ENCODE measurements at regions not wholly inside any gene's neighbourhood (a gene's known extent, or its start where the extent isn't known, plus 50 kb on each side); places are given as distances from the start of the nearest gene placed in this dataset.

GRCh38 chr11:92843455-92843854 lies 126.0 kb upstream of the MTNR1B start:
- DNase-seq (no peak), ATAC-seq (no peak)
- no peak overlapping the region for H3K4me3 ChIP-seq
- intact Hi-C loops (cut with DNase I), result no loop called here
- 59 to 61% methylated on average over 4 of the region's 4 CpGs for WGBS, 2 donors
- H3K36me3 ChIP-seq (replicated peaks in 1 of 2; ENCODE audit: insufficient read depth in 1 of 2, low read depth in 2 of 2), result no peaks in the 10 kb centered on the region
- H3K27me3 ChIP-seq, result no peaks in the 10 kb centered on the region
- no peak overlapping the region for H3K27ac ChIP-seq
- no peaks in the 10 kb centered on the region for H3K4me1 ChIP-seq
- H3K9me3 ChIP-seq, result no peaks in the 10 kb centered on the region
- TF ChIP-seq, protein P1, sequence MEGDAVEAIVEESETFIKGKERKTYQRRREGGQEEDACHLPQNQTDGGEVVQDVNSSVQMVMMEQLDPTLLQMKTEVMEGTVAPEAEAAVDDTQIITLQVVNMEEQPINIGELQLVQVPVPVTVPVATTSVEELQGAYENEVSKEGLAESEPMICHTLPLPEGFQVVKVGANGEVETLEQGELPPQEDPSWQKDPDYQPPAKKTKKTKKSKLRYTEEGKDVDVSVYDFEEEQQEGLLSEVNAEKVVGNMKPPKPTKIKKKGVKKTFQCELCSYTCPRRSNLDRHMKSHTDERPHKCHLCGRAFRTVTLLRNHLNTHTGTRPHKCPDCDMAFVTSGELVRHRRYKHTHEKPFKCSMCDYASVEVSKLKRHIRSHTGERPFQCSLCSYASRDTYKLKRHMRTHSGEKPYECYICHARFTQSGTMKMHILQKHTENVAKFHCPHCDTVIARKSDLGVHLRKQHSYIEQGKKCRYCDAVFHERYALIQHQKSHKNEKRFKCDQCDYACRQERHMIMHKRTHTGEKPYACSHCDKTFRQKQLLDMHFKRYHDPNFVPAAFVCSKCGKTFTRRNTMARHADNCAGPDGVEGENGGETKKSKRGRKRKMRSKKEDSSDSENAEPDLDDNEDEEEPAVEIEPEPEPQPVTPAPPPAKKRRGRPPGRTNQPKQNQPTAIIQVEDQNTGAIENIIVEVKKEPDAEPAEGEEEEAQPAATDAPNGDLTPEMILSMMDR (IDR thresholded peaks at IDR 0.05), result no peak
- no peak for TF ChIP-seq POLR2A (IDR thresholded peaks at IDR 0.05)

- Histone ChIP-seq H3K36me3 (replicated peaks in 1 of 2; ENCODE audit: insufficient read depth in 1 of 2, low read depth in 2 of 2) (no peaks in the 10 kb centered on the region), H3K9me3 (no peaks in the 10 kb centered on the region), H3K4me3 (no peak overlapping the region), H3K27ac (no peak overlapping the region), H3K4me1 (no peaks in the 10 kb centered on the region), H3K27me3 (no peaks in the 10 kb centered on the region)
- 87 to 97% methylated on average over 5 to 13 of the region's 13 CpGs for WGBS, 2 donors
- no peak for DNase-seq
- no peak for ATAC-seq
- intact Hi-C loops (cut with DNase I), result no loop called here
- TF ChIP-seq, protein P1 (IDR thresholded peaks at IDR 0.05), result no peak
- no peak for TF ChIP-seq POLR2A (IDR thresholded peaks at IDR 0.05)
Measured at GRCh38 chr11:92844197-92844596, 125.3 kb upstream of the MTNR1B start.

GRCh38 chr11:92845390-92845789 lies 124.1 kb upstream of the MTNR1B start:
- Histone ChIP-seq H3K4me1 (no peaks in the 10 kb centered on the region), H3K27me3 (no peaks in the 10 kb centered on the region), H3K9me3 (no peaks in the 10 kb centered on the region), H3K4me3 (no peak overlapping the region), H3K27ac (no peak overlapping the region), H3K36me3 (replicated peaks in 1 of 2; ENCODE audit: insufficient read depth in 1 of 2, low read depth in 2 of 2) (no peaks in the 10 kb centered on the region)
- TF ChIP-seq, protein P1 (IDR thresholded peaks at IDR 0.05), result no peak
- TF ChIP-seq POLR2A (IDR thresholded peaks at IDR 0.05), result no peak
- intact Hi-C loops (cut with DNase I), result no loop called here
- no peak for DNase-seq
- WGBS, 2 donors, result 49 to 60% methylated on average over 4 of the region's 4 CpGs
- no peak for ATAC-seq

DNA sequence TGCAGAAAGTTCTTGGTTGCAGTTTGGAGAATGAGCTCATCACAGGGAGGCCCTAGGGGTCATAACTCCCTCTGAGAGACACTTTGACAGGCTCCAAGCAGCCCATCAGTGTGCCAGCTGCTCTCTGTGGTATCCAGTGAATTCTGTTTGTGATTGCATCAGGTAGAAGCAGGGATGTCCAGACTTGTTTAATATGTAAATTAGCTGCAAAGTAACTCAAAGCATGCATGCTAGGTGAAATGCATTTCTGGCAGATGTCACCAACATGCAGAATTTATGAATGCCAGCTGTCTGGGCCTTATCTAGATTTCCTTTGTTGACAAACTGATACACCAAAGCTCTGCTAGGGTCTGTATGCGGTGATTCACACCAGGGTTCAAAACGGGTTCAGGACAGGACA lies 123.6 kb upstream of the MTNR1B start:
- H3K4me1 ChIP-seq, result no peaks in the 10 kb centered on the region
- ATAC-seq, result no peak
- H3K36me3 ChIP-seq (replicated peaks in 1 of 2; ENCODE audit: insufficient read depth in 1 of 2, low read depth in 2 of 2), result no peaks in the 10 kb centered on the region
- H3K27ac ChIP-seq, result no peak overlapping the region
- DNase-seq, result no peak
- intact Hi-C loops (cut with DNase I), result no loop called here
- no peak overlapping the region for H3K4me3 ChIP-seq
- TF ChIP-seq, protein P1 (IDR thresholded peaks at IDR 0.05), result no peak
- no peak for TF ChIP-seq POLR2A (IDR thresholded peaks at IDR 0.05)
- H3K27me3 ChIP-seq, result no peaks in the 10 kb centered on the region
- whole genome bisulfite sequencing, 2 donors, result 36 to 41% methylated on average over 2 of the region's 2 CpGs
- no peaks in the 10 kb centered on the region for H3K9me3 ChIP-seq

DNA sequence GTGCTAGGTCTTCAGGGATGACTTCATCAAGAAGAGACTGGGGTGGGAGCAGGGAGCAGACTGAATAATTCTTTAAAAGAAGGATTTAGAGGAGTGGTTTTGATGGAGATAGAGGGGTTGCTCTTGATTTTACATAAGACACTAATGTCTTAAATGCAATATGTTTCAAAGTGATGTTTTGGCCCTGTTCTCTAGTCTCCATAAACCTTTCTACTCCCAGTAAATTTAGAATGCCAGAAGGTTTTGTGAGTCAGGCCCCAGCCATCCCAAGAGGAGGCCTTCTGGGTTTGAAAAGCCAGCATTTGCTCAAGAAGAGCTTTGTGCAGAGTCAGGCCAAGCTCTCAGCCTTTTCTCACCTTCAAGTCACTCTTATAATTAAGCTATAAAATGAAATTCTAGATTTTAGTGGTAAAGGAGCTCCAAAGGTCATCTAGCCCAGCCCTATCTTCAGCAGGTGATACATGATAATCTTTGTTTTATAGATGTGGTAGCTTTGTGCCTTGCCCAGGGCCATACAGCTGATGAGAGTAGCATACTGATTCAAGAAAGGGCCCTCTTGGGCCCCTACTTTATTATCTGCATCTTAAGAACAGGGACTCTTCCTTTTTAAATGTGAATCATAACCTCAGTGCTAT lies 122.8 kb upstream of the MTNR1B start:
- H3K27ac ChIP-seq, result no peak overlapping the region
- ATAC-seq (no peak), DNase-seq (no peak)
- no peaks in the 10 kb centered on the region for H3K27me3 ChIP-seq
- no peak for TF ChIP-seq POLR2A (IDR thresholded peaks at IDR 0.05)
- TF ChIP-seq, protein P1 (IDR thresholded peaks at IDR 0.05), result no peak
- no peaks in the 10 kb centered on the region for H3K4me1 ChIP-seq
- H3K36me3 ChIP-seq (replicated peaks in 1 of 2; ENCODE audit: insufficient read depth in 1 of 2, low read depth in 2 of 2), result no peaks in the 10 kb centered on the region
- H3K4me3 ChIP-seq, result no peak overlapping the region
- intact Hi-C loops (cut with DNase I), result no loop called here
- H3K9me3 ChIP-seq, result no peaks in the 10 kb centered on the region

Data from body of pancreas (tissue), 4 donors.